ENCODE measurements at regions not wholly inside any gene's neighbourhood (a gene's known extent, or its start where the extent isn't known, plus 50 kb on each side); places are given as distances from the start of the nearest gene placed in this dataset.

GRCh38 chr2:174666312-174666711 is 68.7 kb upstream of the WIPF1 start:
- Histone ChIP-seq H3K27ac (replicated peaks in 1 of 4) (peak overlapping the region; percentile 10 to 28 (median 21)), H3K9me3 (no peaks in the 10 kb centered on the region), H3K27me3 (no peaks in the 10 kb centered on the region), H3K4me3 (no peak overlapping the region), H3K4me1 (peaks cover 42 to 75% (median 66%) of the 10 kb centered on the region in 4 donors), H3K36me3 (no peaks in the 10 kb centered on the region)
- intact Hi-C loops (cut with DNase I), result no loop called here
- DNase-seq (ENCODE audit: extremely low spot score), result no peak
- TF ChIP-seq CTCF (IDR thresholded peaks at IDR 0.05), result no peak
- TF ChIP-seq POLR2A (IDR thresholded peaks at IDR 0.05; ENCODE audit: low read depth), result no peak
- no peak for TF ChIP-seq EP300 (IDR thresholded peaks at IDR 0.05)
- no peak for TF ChIP-seq POLR2AphosphoS5 (IDR thresholded peaks at IDR 0.05)

GRCh38 chr2:174664084-174664759 is 66.6 kb upstream of the WIPF1 start:
- Histone ChIP-seq H3K4me1 (peaks cover 37 to 85% (median 65%) of the 10 kb centered on the region in 4 donors), H3K27ac (replicated peaks in 1 of 4) (peak overlapping the region; percentile 28 to 66 (median 60)), H3K36me3 (peaks cover 0 to 2% (median 0%) of the 10 kb centered on the region in 4 donors), H3K4me3 (no peak overlapping the region), H3K9me3 (no peaks in the 10 kb centered on the region), H3K27me3 (no peaks in the 10 kb centered on the region)
- WGBS, result 88% methylated on average over 7 of the region's 7 CpGs
- TF ChIP-seq EP300 (IDR thresholded peaks at IDR 0.05) (no peak), CTCF (IDR thresholded peaks at IDR 0.05) (no peak), POLR2AphosphoS5 (IDR thresholded peaks at IDR 0.05) (no peak), POLR2A (IDR thresholded peaks at IDR 0.05; ENCODE audit: low read depth) (no peak)
- intact Hi-C loops (cut with DNase I), result no loop called here
- DNase-seq (ENCODE audit: extremely low spot score), result no peak

- intact Hi-C loops (cut with DNase I), result no loop called here
These were observed 65.9 kb upstream of the WIPF1 start for GRCh38 chr2:174663550-174663949.

GRCh38 chr2:174662859-174663258 is 65.3 kb upstream of the WIPF1 start:
- 61% methylated on average over 3 of the region's 3 CpGs for WGBS
- H3K4me3 ChIP-seq, result no peak overlapping the region
- H3K4me1 ChIP-seq, result peaks cover 30 to 74% (median 61%) of the 10 kb centered on the region in 4 donors
- peaks cover 0 to 2% (median 0%) of the 10 kb centered on the region in 4 donors for H3K36me3 ChIP-seq
- peak overlapping the region; percentile 28 to 66 (median 60) for H3K27ac ChIP-seq (replicated peaks in 1 of 4)
- H3K27me3 ChIP-seq, result no peaks in the 10 kb centered on the region
- H3K9me3 ChIP-seq, result no peaks in the 10 kb centered on the region
- TF ChIP-seq POLR2AphosphoS5 (IDR thresholded peaks at IDR 0.05), result no peak
- TF ChIP-seq CTCF (IDR thresholded peaks at IDR 0.05), result no peak
- TF ChIP-seq EP300 (IDR thresholded peaks at IDR 0.05), result no peak
- TF ChIP-seq POLR2A (IDR thresholded peaks at IDR 0.05; ENCODE audit: low read depth), result no peak
- intact Hi-C loops (cut with DNase I), result no loop called here
- no peak for DNase-seq (ENCODE audit: extremely low spot score)

More at GRCh38 chr2:174663550-174663949, 65.9 kb upstream of the WIPF1 start:
- Histone ChIP-seq H3K27ac (replicated peaks in 1 of 4) (peak overlapping the region; percentile 28 to 66 (median 60)), H3K27me3 (no peaks in the 10 kb centered on the region), H3K4me1 (peaks cover 32 to 81% (median 65%) of the 10 kb centered on the region in 4 donors), H3K9me3 (no peaks in the 10 kb centered on the region), H3K36me3 (peaks cover 0 to 2% (median 0%) of the 10 kb centered on the region in 4 donors), H3K4me3 (no peak overlapping the region)
- WGBS, result 61% methylated on average over 7 of the region's 7 CpGs
- TF ChIP-seq EP300 (IDR thresholded peaks at IDR 0.05) (no peak), POLR2AphosphoS5 (IDR thresholded peaks at IDR 0.05) (no peak), CTCF (IDR thresholded peaks at IDR 0.05) (no peak), POLR2A (IDR thresholded peaks at IDR 0.05; ENCODE audit: low read depth) (no peak)
- DNase-seq (ENCODE audit: extremely low spot score), result no peak
